Loucy (cell line): ENCODE measurements at regions not wholly inside any gene's neighbourhood (a gene's known extent, or its start where the extent isn't known, plus 50 kb on each side); places are given as distances from the start of the nearest gene placed in this dataset.

Experiments used
- H2AFZ ChIP-seq: fragments of 200-600 bp; sonication (generic); 2 replicates; pipeline ENCODE4 v1.6.0; 2016; ENCODE audit warnings: antibody characterized with exemption, mild to moderate bottlenecking, low read length, moderate library complexity
- H3F3A ChIP-seq: fragments of 200-600 bp; 2 replicates; pipeline ENCODE4 v1.6.0; 2016; ENCODE audit warnings: antibody characterized with exemption, low read depth, mild to moderate bottlenecking
- H3K27me3 ChIP-seq: fragments of 200-600 bp; sonication (generic); 2 replicates; pipeline ENCODE4 v1.6.1; 2014; ENCODE audit warnings: low read length, mild to moderate bottlenecking; ENCODE audit not compliant: insufficient read depth, poor library complexity, severe bottlenecking
- H3K36me3 ChIP-seq: fragments of 200-600 bp; sonication (generic); 2 replicates; pipeline ENCODE4 v1.6.1; 2016; ENCODE audit warnings: low read length; ENCODE audit not compliant: insufficient read depth
- H3K4me1 ChIP-seq: fragments of 200-600 bp; sonication (generic); 2 replicates; pipeline ENCODE4 v1.5.1; 2014; ENCODE audit warnings: low read length, mild to moderate bottlenecking; ENCODE audit not compliant: insufficient read depth, poor library complexity, severe bottlenecking
- H3K4me2 ChIP-seq: fragments of 200-600 bp; sonication (generic); 2 replicates; pipeline ENCODE4 v1.6.0; 2014; ENCODE audit warnings: antibody characterized with exemption, low read length, low read depth, mild to moderate bottlenecking; ENCODE audit not compliant: poor library complexity, severe bottlenecking
- H3K4me3 ChIP-seq: fragments of 200-600 bp; sonication (generic); 2 replicates; pipeline ENCODE4 v1.5.1; 2014; ENCODE audit warnings: low read length, mild to moderate bottlenecking, mixed read lengths; ENCODE audit not compliant: poor library complexity, severe bottlenecking
- H3K79me2 ChIP-seq: fragments of 200-600 bp; sonication (generic); 2 replicates; pipeline ENCODE4 v1.6.1; 2014; ENCODE audit warnings: low read length; ENCODE audit not compliant: insufficient read depth
- H3K9ac ChIP-seq: fragments of 200-600 bp; sonication (generic); 2 replicates; pipeline ENCODE4 v1.6.0; 2014; ENCODE audit warnings: mild to moderate bottlenecking, low read depth, low read length, moderate library complexity; ENCODE audit not compliant: poor library complexity, severe bottlenecking
- H3K9me2 ChIP-seq: fragments of 200-600 bp; sonication (generic); replicated peaks from 2 replicates; pipeline ENCODE4 v1.6.1; 2016; ENCODE audit warnings: low read depth, low read length, mixed read lengths
- H3K9me3 ChIP-seq: fragments of 200-600 bp; sonication (generic); 2 replicates; pipeline ENCODE4 v1.6.1; 2014; ENCODE audit warnings: mild to moderate bottlenecking, antibody characterized with exemption, low read length, low read depth; ENCODE audit not compliant: insufficient read depth
- H4K20me1 ChIP-seq: fragments of 200-600 bp; sonication (generic); 2 replicates; pipeline ENCODE4 v1.6.0; 2014; ENCODE audit warnings: antibody characterized with exemption, low read length, mild to moderate bottlenecking; ENCODE audit not compliant: insufficient read depth, poor library complexity, severe bottlenecking
- CTCF ChIP-seq: fragments of 200-600 bp; sonication (generic); conservative IDR thresholded peaks from 2 replicates; pipeline ENCODE4 v1.5.1; 2014; ENCODE audit warnings: mild to moderate bottlenecking, antibody characterized with exemption, low read length
- EZH2phosphoT487 ChIP-seq: fragments of 200-600 bp; IDR thresholded peaks from 2 replicates; pipeline ENCODE4 v1.6.1; 2018; ENCODE audit warnings: antibody characterized with exemption, mild to moderate bottlenecking, moderate library complexity, borderline replicate concordance

- no peaks in the 10 kb centered on the region for H3K9me2 ChIP-seq
- H3K4me1 ChIP-seq = no peaks in the 10 kb centered on the region
- H3K36me3 ChIP-seq = no peaks in the 10 kb centered on the region
- H2AFZ ChIP-seq = no peak overlapping the region
- no peaks in the 10 kb centered on the region for H3K9me3 ChIP-seq
- H3K27me3 ChIP-seq = no peaks in the 10 kb centered on the region
- no peaks in the 10 kb centered on the region for H3K79me2 ChIP-seq
- H3F3A ChIP-seq = no peaks in the 10 kb centered on the region
- no peak overlapping the region for H3K4me2 ChIP-seq
- no peak overlapping the region for H3K4me3 ChIP-seq
- H4K20me1 ChIP-seq = no peaks in the 10 kb centered on the region
- TF ChIP-seq EZH2phosphoT487 (no peak), CTCF (no peak)
- H3K9ac ChIP-seq = no peak overlapping the region
Measured at GRCh38 chr5:124394700-124395245, 351.7 kb downstream of the ZNF608 start.

- no peaks in the 10 kb centered on the region for H4K20me1 ChIP-seq
- H3K79me2 ChIP-seq = no peaks in the 10 kb centered on the region
- H3K27me3 ChIP-seq = no peaks in the 10 kb centered on the region
- no peak overlapping the region for H3K9ac ChIP-seq
- no peaks in the 10 kb centered on the region for H3K36me3 ChIP-seq
- no peaks in the 10 kb centered on the region for H3K9me2 ChIP-seq
- no peak overlapping the region for H3K4me2 ChIP-seq
- no peak overlapping the region for H2AFZ ChIP-seq
- H3F3A ChIP-seq = no peaks in the 10 kb centered on the region
- H3K9me3 ChIP-seq = no peaks in the 10 kb centered on the region
- H3K4me3 ChIP-seq = no peak overlapping the region
- no peak for TF ChIP-seq CTCF
- TF ChIP-seq EZH2phosphoT487 = no peak
- no peaks in the 10 kb centered on the region for H3K4me1 ChIP-seq
Measured at GRCh38 chr5:124393584-124394379, 352.7 kb downstream of the ZNF608 start.

GRCh38 chr5:124383693-124384092 lies 362.7 kb downstream of the ZNF608 start:
- H3F3A ChIP-seq = no peaks in the 10 kb centered on the region

More at GRCh38 chr5:124383693-124384092, 362.7 kb downstream of the ZNF608 start:
- Histone ChIP-seq H3K4me2 (no peak overlapping the region), H3K27me3 (no peaks in the 10 kb centered on the region), H3K9me2 (no peaks in the 10 kb centered on the region), H3K9me3 (no peaks in the 10 kb centered on the region; the same call in 1 of the 2 replicates), H2AFZ (no peak overlapping the region), H4K20me1 (no peaks in the 10 kb centered on the region), H3K9ac (no peak overlapping the region), H3K79me2 (no peaks in the 10 kb centered on the region), H3K4me3 (no peak overlapping the region), H3K36me3 (no peaks in the 10 kb centered on the region), H3K4me1 (no peaks in the 10 kb centered on the region)
- no peak for TF ChIP-seq EZH2phosphoT487
- TF ChIP-seq CTCF = no peak
